Astrocyte (in vitro differentiated cells and primary cell): ENCODE measurements at regions not wholly inside any gene's neighbourhood (a gene's known extent, or its start where the extent isn't known, plus 50 kb on each side); places are given as distances from the start of the nearest gene placed in this dataset.

Experiments
- EZH2 ChIP-seq: IDR thresholded peaks from 2 replicates; pipeline ENCODE4 v1.6.1; 2012; ENCODE audit warnings: mild to moderate bottlenecking, low read length, inconsistent platforms; ENCODE audit not compliant: insufficient read depth
- TF ChIP-seq, protein P1 (sequence below): IDR thresholded peaks from 2 replicates; pipeline ENCODE4 v1.5.1; 2011; ENCODE audit warnings: low read depth, mild to moderate bottlenecking, inconsistent platforms, low read length, moderate library complexity; ENCODE audit not compliant: insufficient read depth

DNA sequence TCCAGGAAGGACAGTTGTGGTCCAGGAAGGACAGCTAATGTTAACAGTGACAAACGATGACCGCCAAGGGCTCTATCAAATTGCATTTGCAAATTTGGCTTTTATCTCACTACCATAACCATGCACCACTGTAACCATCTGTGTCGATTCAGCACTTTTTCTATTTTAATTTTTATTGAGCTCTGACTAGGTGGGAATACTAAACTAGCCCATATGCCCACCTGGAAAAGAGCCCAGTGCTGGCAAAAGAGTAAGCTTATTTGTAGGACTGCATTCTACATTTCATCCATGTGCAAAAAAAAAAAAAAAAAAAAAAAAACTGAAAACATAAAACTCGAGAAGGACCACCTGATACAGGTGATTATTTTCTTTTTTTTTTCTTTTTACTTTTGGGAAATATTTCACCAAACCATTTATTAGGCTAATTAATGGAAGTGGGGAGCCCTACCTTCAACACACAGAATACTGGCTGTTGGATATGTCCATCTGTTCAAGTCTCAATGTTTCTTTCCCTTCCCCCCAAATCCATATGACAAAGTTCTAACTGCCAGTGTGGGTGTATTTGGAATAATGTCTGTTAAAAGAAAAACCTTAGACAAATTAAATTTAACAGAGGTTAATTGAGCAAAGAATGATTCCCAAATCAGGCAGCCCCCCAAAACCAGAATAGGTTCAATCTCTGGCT is 99.5 kb upstream of the MXRA5 start:
- TF ChIP-seq, protein P1, sequence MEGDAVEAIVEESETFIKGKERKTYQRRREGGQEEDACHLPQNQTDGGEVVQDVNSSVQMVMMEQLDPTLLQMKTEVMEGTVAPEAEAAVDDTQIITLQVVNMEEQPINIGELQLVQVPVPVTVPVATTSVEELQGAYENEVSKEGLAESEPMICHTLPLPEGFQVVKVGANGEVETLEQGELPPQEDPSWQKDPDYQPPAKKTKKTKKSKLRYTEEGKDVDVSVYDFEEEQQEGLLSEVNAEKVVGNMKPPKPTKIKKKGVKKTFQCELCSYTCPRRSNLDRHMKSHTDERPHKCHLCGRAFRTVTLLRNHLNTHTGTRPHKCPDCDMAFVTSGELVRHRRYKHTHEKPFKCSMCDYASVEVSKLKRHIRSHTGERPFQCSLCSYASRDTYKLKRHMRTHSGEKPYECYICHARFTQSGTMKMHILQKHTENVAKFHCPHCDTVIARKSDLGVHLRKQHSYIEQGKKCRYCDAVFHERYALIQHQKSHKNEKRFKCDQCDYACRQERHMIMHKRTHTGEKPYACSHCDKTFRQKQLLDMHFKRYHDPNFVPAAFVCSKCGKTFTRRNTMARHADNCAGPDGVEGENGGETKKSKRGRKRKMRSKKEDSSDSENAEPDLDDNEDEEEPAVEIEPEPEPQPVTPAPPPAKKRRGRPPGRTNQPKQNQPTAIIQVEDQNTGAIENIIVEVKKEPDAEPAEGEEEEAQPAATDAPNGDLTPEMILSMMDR = no peak
- TF ChIP-seq EZH2 = no peak
